Heart right ventricle (tissue), 16 donors: ENCODE measurements at regions not wholly inside any gene's neighbourhood (a gene's known extent, or its start where the extent isn't known, plus 50 kb on each side); places are given as distances from the start of the nearest gene placed in this dataset.

Experiments used
- ATAC-seq, 8 donors: fragments of 200-7000 bp; cut with Tn5 transposase; one replicate each; pipeline ENCODE4 v1.9.1; 2020; ENCODE audit warnings: mild to moderate bottlenecking in 8 of 8, moderate library complexity in 8 of 8, moderate number of reproducible peaks in 1 of 8
- DNase-seq, 2 donors: peaks; one replicate each; pipeline ENCODE4 v3.0.0-alpha.2; 2020
- H3K27ac ChIP-seq, 10 donors: fragments of 200-600 bp; sonication (generic) in 2 of 10; one replicate each; pipeline versions ENCODE4 v1.5.0 to v1.8.0; 2020 to 2022; ENCODE audit warnings: mild to moderate bottlenecking in 3 of 10
- H3K27me3 ChIP-seq, 7 donors: fragments of 200-600 bp; one replicate each; pipeline ENCODE4 v1.8.0; 2021 to 2022; ENCODE audit warnings: mild to moderate bottlenecking in 2 of 7
- H3K36me3 ChIP-seq, 9 donors: fragments of 200-600 bp; sonication (generic) in 1 of 9; one replicate each; pipeline versions ENCODE4 v1.5.0 to v1.8.0; 2020 to 2022; ENCODE audit warnings: mild to moderate bottlenecking in 2 of 9
- H3K4me1 ChIP-seq, 9 donors: fragments of 200-600 bp; sonication (generic) in 1 of 9; one replicate each; pipeline versions ENCODE4 v1.5.0 to v1.8.0; 2020 to 2022; ENCODE audit warnings: mild to moderate bottlenecking in 4 of 9
- H3K4me3 ChIP-seq, 10 donors: fragments of 200-600 bp; sonication (generic) in 2 of 10; one replicate each; pipeline versions ENCODE4 v1.5.0 to v1.8.0; 2020 to 2022; ENCODE audit warnings: mild to moderate bottlenecking in 7 of 10, moderate library complexity in 2 of 10
- H3K9me3 ChIP-seq, 11 donors: fragments of 200-600 bp in 10 of 11; sonication (generic) in 2 of 11; one replicate each; pipeline versions ENCODE4 v1.5.0 to v1.8.0; 2013 to 2022; ENCODE audit warnings: mild to moderate bottlenecking in 2 of 11, control low read depth in 1 of 11, moderate library complexity in 1 of 11
- CTCF ChIP-seq, 9 donors: fragments of 200-600 bp; sonication (generic) in 2 of 9; IDR thresholded peaks; one replicate each; pipeline versions ENCODE4 v1.5.0 to v1.8.0; 2021 to 2022; ENCODE audit warnings: antibody characterized with exemption in 9 of 9, mild to moderate bottlenecking in 5 of 9, moderate library complexity in 1 of 9
- WGBS, 2 donors: extraction: QIAGEN DNeasy Blood & Tissue Kit; methylation state at CpG; one replicate each; pipeline ENCODE4 v1.1.7; 2013; ENCODE audit warnings: inconsistent platforms in 1 of 2; 5-methylcytosine and 5-hydroxymethylcytosine counted together
- intact Hi-C, 10 donors: fragments of 100-400 bp; cut with DNase I; formaldehyde crosslinking; loops; one replicate each; pipeline versions ENCODE4 v1.11.1 to v1.14.2; 2022
- donor health status: Arrhythmogenic right ventricular cardiomyopathy.
- donor health status: ischemic (EF 13 %, LVEDD 7.1; RV severe dilation, severe dysfunction).
- donor health status: healthy with polysubstance abuse.
- donor health status: DM: no; HTN: yes; CAD: no.
- donor health status: DM: no; HTN: no; CAD: no.
- donor health status: ischemic (EF 25% LVEDD 6.9; RV normal size, moderate dysfunction).
- donor health status: ischemic (EF 25% LVEDD 5.7; RV mildly dilated, moderate dysfunction).
- donor health status: healthy.
- donor health status: DM: yes; HTN: yes; CAD: no.
- donor health status: Ischemic cardiomyopathy.
- donor health status: ischemic (EF 35%, LVEDD 5.7; RV mildly dilated, moderate dysfunction).
- donor health status: nonischemic (EF 11% LVEDD 7.7; RV severe dilation, severe dysfunction).
- donor health status: DM: yes; HTN: yes; CAD: no.
- donor health status: PGD.
- donor health status: ischemic (EF 29% LVEDD 5.4; RV normal size, mild dysfunction).
- donor health status: nonischemic (EF 23%, LVEDD 6.1; RV moderate dilation, normal function).

GRCh38 chr2:146077156-146077555, 1557.2 kb upstream of the ZEB2 start:
- peaks cover 0 to 15% (median 0%) of the 10 kb centered on the region in 11 donors for H3K9me3 ChIP-seq

GRCh38 chr2:146068051-146068450, 1548.1 kb upstream of the ZEB2 start:
- Histone ChIP-seq H3K27me3 (no peaks in the 10 kb centered on the region), H3K36me3 (no peaks in the 10 kb centered on the region), H3K4me1 (no peaks in the 10 kb centered on the region), H3K27ac (no peak overlapping the region), H3K9me3 (peaks cover 0 to 35% (median 0%) of the 10 kb centered on the region in 11 donors), H3K4me3 (no peak overlapping the region)
- ATAC-seq (no peak), DNase-seq (no peak)
- intact Hi-C loops, result no loop called here
- no peak for TF ChIP-seq CTCF (IDR thresholded peaks at IDR 0.05)

More at GRCh38 chr2:146077156-146077555, 1557.2 kb upstream of the ZEB2 start:
- H3K36me3 ChIP-seq, result no peaks in the 10 kb centered on the region
- no peaks in the 10 kb centered on the region for H3K4me1 ChIP-seq
- DNase-seq (no peak), ATAC-seq (no peak)
- no peaks in the 10 kb centered on the region for H3K27me3 ChIP-seq
- WGBS, 2 donors, result 88 to 93% methylated on average over 1 of the region's 1 CpG
- no peak for TF ChIP-seq CTCF (IDR thresholded peaks at IDR 0.05)
- H3K4me3 ChIP-seq, result no peak overlapping the region
- intact Hi-C loops, result no loop called here
- no peak overlapping the region for H3K27ac ChIP-seq

GRCh38 chr2:146048141-146048540, 1528.2 kb upstream of the ZEB2 start:
- Histone ChIP-seq H3K4me1 (no peaks in the 10 kb centered on the region), H3K27ac (no peak overlapping the region), H3K4me3 (no peak overlapping the region), H3K27me3 (no peaks in the 10 kb centered on the region), H3K9me3 (peaks cover 0 to 8% (median 0%) of the 10 kb centered on the region in 11 donors), H3K36me3 (no peaks in the 10 kb centered on the region)
- no peak for TF ChIP-seq CTCF (IDR thresholded peaks at IDR 0.05)
- ATAC-seq, result no peak
- WGBS, 2 donors, result 84 to 92% methylated on average over 1 of the region's 1 CpG
- intact Hi-C loops, result no loop called here
- DNase-seq, result no peak

- no peaks in the 10 kb centered on the region for H3K36me3 ChIP-seq
- no peak for ATAC-seq
- H3K27me3 ChIP-seq, result no peaks in the 10 kb centered on the region
- no peak for DNase-seq
- H3K9me3 ChIP-seq, result no peaks in the 10 kb centered on the region
- H3K4me1 ChIP-seq, result no peaks in the 10 kb centered on the region
- H3K4me3 ChIP-seq, result no peak overlapping the region
- TF ChIP-seq CTCF (IDR thresholded peaks at IDR 0.05), result no peak
- intact Hi-C loops, result no loop called here
- no peak overlapping the region for H3K27ac ChIP-seq
- 45 to 50% methylated on average over 8 of the region's 8 CpGs for WGBS, 2 donors
These were observed 1521.5 kb upstream of the ZEB2 start for GRCh38 chr2:146041274-146041910.
